ENCODE measurements at regions not wholly inside any gene's neighbourhood (a gene's known extent, or its start where the extent isn't known, plus 50 kb on each side); places are given as distances from the start of the nearest gene placed in this dataset.

GRCh38 chr21:14877581-14878228 is 187.1 kb downstream of the NRIP1 start:
- no peaks in the 10 kb centered on the region for H3K27me3 ChIP-seq (replicated peaks in 1 of 2; ENCODE audit: control insufficient read depth in 2 of 2, insufficient read depth in 2 of 2, low read length in 1 of 2)
- WGBS (ENCODE audit: insufficient coverage, insufficient replicate concordance, low lambda C conversion rate, missing lambda C conversion rate) = 0% methylated on average over 2 of the region's 2 CpGs
- no peak overlapping the region for H3K27ac ChIP-seq (ENCODE audit: control insufficient read depth, insufficient read depth)
- CTCF ChIA-PET = interaction anchor here (0.5 to 4.2 kb wide), 6 partner anchors 13 to 533 kb away, joined by 3 to 15 read pairs (median 4); no protein-coding TSS in a partner anchor
- H3K4me3 ChIP-seq = 0 out of 2 replicates have a peak overlapping the region, but pooled peaks have one; percentile 31
- SMC1A ChIA-PET (ENCODE audit: uncharacterized antibody, unreplicated experiment) = interaction anchor here (1.0 to 5.9 kb wide), 11 partner anchors 12 to 605 kb away, joined by 3 to 20 read pairs (median 3); no protein-coding TSS in a partner anchor
- intact Hi-C loops (cut with micrococcal nuclease; ENCODE audit: unreplicated experiment) (loop anchor here (5.0 to 10.0 kb wide), 2 partner anchors 333 to 560 kb away; partner anchors contain the start of gene SAMSN1), in situ Hi-C loops (cut with MboI) (no loop called here)
- peak overlapping the region; percentile 44; the same call in 1 of the 2 replicates for H3K4me2 ChIP-seq (ENCODE audit: control insufficient read depth, insufficient read depth)
- DNase-seq (ENCODE audit: low read depth, low spot score) = no peak
- H3K36me3 ChIP-seq (ENCODE audit: control insufficient read depth in 2 of 2, insufficient read depth in 2 of 2, low read length in 1 of 2) = no peaks in the 10 kb centered on the region
- H3K9ac ChIP-seq (ENCODE audit: control insufficient read depth, insufficient read depth, low read length) = no peak overlapping the region
- RAD21 ChIA-PET (ENCODE audit: unreplicated experiment) = interaction anchor here (1.3 to 2.4 kb wide), 8 partner anchors 9 to 561 kb away, joined by 4 to 13 read pairs (median 8); partner anchors contain the start of gene NRIP1
- POLR2A ChIA-PET = interaction anchor here (0.6 to 0.7 kb wide), 2 partner anchors 41 to 172 kb away, joined by 3 to 4 read pairs; no protein-coding TSS in a partner anchor
- ATAC-seq = peak; percentile 61
- no peak overlapping the region for H2AFZ ChIP-seq (ENCODE audit: control insufficient read depth, low read depth, low read length)
- H3K9me3 ChIP-seq (replicated peaks; ENCODE audit: control insufficient read depth, insufficient read depth, low read length) = no peaks in the 10 kb centered on the region
- no peaks in the 10 kb centered on the region for H3K79me2 ChIP-seq (ENCODE audit: control insufficient read depth, insufficient read depth, low read length)
- BruUV-seq (replicated peaks) = no TSS peak
- no peak for FAIRE-seq
- peaks cover 32% of the 10 kb centered on the region for H3K4me1 ChIP-seq (ENCODE audit: control insufficient read depth, insufficient read depth, low read length)
- H4K20me1 ChIP-seq (ENCODE audit: control insufficient read depth, insufficient read depth) = no peaks in the 10 kb centered on the region
- TF ChIP-seq RAD21 (IDR thresholded peaks at IDR 0.05; ENCODE audit: insufficient read depth, low read depth, low read length) (0 out of 2 replicates have a peak, but pooled peaks have one; percentile 5), SREBF2 (IDR thresholded peaks at IDR 0.05; ENCODE audit: low read length) (no peak), LARP7 (IDR thresholded peaks at IDR 0.05) (no peak), NFIC (IDR thresholded peaks at IDR 0.05; ENCODE audit: low read depth, low read length) (peak; percentile 88), SREBF1 (IDR thresholded peaks at IDR 0.05; ENCODE audit: low read length) (no peak), STAT1 (conservative IDR thresholded peaks at IDR 0.05) (no peak), RELA (IDR thresholded peaks at IDR 0.05; ENCODE audit: borderline replicate concordance, partially characterized antibody) (no peak), E2F8 (IDR thresholded peaks at IDR 0.05; ENCODE audit: low read depth, partially characterized antibody) (no peak), TAF1 (IDR thresholded peaks at IDR 0.05; ENCODE audit: borderline replicate concordance, low read depth, low read length) (no peak), HDAC6 (IDR thresholded peaks at IDR 0.05; ENCODE audit: unreplicated experiment) (no peak)
- TF ChIP-seq, protein P1, sequence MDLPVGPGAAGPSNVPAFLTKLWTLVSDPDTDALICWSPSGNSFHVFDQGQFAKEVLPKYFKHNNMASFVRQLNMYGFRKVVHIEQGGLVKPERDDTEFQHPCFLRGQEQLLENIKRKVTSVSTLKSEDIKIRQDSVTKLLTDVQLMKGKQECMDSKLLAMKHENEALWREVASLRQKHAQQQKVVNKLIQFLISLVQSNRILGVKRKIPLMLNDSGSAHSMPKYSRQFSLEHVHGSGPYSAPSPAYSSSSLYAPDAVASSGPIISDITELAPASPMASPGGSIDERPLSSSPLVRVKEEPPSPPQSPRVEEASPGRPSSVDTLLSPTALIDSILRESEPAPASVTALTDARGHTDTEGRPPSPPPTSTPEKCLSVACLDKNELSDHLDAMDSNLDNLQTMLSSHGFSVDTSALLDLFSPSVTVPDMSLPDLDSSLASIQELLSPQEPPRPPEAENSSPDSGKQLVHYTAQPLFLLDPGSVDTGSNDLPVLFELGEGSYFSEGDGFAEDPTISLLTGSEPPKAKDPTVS (IDR thresholded peaks at IDR 0.05; ENCODE audit: low read depth, low read length) = no peak
- TF ChIP-seq, protein P2, sequence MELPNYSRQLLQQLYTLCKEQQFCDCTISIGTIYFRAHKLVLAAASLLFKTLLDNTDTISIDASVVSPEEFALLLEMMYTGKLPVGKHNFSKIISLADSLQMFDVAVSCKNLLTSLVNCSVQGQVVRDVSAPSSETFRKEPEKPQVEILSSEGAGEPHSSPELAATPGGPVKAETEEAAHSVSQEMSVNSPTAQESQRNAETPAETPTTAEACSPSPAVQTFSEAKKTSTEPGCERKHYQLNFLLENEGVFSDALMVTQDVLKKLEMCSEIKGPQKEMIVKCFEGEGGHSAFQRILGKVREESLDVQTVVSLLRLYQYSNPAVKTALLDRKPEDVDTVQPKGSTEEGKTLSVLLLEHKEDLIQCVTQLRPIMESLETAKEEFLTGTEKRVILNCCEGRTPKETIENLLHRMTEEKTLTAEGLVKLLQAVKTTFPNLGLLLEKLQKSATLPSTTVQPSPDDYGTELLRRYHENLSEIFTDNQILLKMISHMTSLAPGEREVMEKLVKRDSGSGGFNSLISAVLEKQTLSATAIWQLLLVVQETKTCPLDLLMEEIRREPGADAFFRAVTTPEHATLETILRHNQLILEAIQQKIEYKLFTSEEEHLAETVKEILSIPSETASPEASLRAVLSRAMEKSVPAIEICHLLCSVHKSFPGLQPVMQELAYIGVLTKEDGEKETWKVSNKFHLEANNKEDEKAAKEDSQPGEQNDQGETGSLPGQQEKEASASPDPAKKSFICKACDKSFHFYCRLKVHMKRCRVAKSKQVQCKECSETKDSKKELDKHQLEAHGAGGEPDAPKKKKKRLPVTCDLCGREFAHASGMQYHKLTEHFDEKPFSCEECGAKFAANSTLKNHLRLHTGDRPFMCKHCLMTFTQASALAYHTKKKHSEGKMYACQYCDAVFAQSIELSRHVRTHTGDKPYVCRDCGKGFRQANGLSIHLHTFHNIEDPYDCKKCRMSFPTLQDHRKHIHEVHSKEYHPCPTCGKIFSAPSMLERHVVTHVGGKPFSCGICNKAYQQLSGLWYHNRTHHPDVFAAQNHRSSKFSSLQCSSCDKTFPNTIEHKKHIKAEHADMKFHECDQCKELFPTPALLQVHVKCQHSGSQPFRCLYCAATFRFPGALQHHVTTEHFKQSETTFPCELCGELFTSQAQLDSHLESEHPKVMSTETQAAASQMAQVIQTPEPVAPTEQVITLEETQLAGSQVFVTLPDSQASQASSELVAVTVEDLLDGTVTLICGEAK (IDR thresholded peaks at IDR 0.05; ENCODE audit: borderline replicate concordance) = no peak
- TF ChIP-seq, protein P3, sequence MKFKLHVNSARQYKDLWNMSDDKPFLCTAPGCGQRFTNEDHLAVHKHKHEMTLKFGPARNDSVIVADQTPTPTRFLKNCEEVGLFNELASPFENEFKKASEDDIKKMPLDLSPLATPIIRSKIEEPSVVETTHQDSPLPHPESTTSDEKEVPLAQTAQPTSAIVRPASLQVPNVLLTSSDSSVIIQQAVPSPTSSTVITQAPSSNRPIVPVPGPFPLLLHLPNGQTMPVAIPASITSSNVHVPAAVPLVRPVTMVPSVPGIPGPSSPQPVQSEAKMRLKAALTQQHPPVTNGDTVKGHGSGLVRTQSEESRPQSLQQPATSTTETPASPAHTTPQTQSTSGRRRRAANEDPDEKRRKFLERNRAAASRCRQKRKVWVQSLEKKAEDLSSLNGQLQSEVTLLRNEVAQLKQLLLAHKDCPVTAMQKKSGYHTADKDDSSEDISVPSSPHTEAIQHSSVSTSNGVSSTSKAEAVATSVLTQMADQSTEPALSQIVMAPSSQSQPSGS (IDR thresholded peaks at IDR 0.05; ENCODE audit: low read length) = peak; percentile 54; the same call in 1 of the 2 replicates
